Dendritic cell treated with granulocyte-macrophage colony-stimulating factor and Interleukin-4, amounts not matched to agents 40 ng/mL and 50 ng/mL, for 4 days (primary cell): ENCODE measurements at regions not wholly inside any gene's neighbourhood (a gene's known extent, or its start where the extent isn't known, plus 50 kb on each side); places are given as distances from the start of the nearest gene placed in this dataset.

ENCODE experiments used
- H3K27ac Mint-ChIP-seq: one replicate; pipeline ENCODE4 v1.8.0; 2022; ENCODE audit warnings: mild to moderate bottlenecking, mixed read lengths
- H3K27me3 Mint-ChIP-seq: one replicate; pipeline ENCODE4 v1.8.0; 2022; ENCODE audit warnings: mild to moderate bottlenecking, mixed read lengths
- H3K36me3 Mint-ChIP-seq: one replicate; pipeline ENCODE4 v1.8.0; 2022; ENCODE audit warnings: low read depth, mixed read lengths
- H3K4me1 Mint-ChIP-seq: one replicate; pipeline ENCODE4 v1.8.0; 2022; ENCODE audit warnings: low read depth, mixed read lengths
- H3K4me3 Mint-ChIP-seq: one replicate; pipeline ENCODE4 v1.8.0; 2022; ENCODE audit warnings: mild to moderate bottlenecking, moderate library complexity, mixed read lengths
- H3K9me3 Mint-ChIP-seq: one replicate; pipeline ENCODE4 v1.8.0; 2022; ENCODE audit warnings: mixed read lengths
- intact Hi-C: fragments of 100-400 bp; cut with micrococcal nuclease; formaldehyde crosslinking; loops from one replicate; pipeline ENCODE4 v1.15.0; 2022

GRCh38 chr7:17234030-17234397 is 64.4 kb upstream of the AHR start:
- Mint-ChIP-seq H3K4me3 (peak overlapping the region; percentile 57), H3K27me3 (no peaks in the 10 kb centered on the region), H3K27ac (peak overlapping the region; percentile 96), H3K9me3 (peaks cover 20% of the 10 kb centered on the region), H3K36me3 (no peaks in the 10 kb centered on the region), H3K4me1 (peaks cover 53% of the 10 kb centered on the region)
- intact Hi-C loops, result loop anchor here (2.0 to 10.0 kb wide), 4 partner anchors 49 to 252 kb away; partner anchors contain the start of gene AHR

GRCh38 chr7:17234398-17235031 is 63.9 kb upstream of the AHR start:
- intact Hi-C loops, result loop anchor here (2.0 to 10.0 kb wide), 4 partner anchors 50 to 252 kb away; partner anchors contain the start of gene AHR
- Mint-ChIP-seq H3K27ac (peak overlapping the region; percentile 96), H3K9me3 (peaks cover 19% of the 10 kb centered on the region), H3K36me3 (no peaks in the 10 kb centered on the region), H3K4me1 (peaks cover 53% of the 10 kb centered on the region), H3K27me3 (no peaks in the 10 kb centered on the region), H3K4me3 (peak overlapping the region; percentile 57)

GRCh38 chr7:17236171-17236570 is 62.3 kb upstream of the AHR start:
- H3K9me3 Mint-ChIP-seq, result peaks cover 12% of the 10 kb centered on the region
- no peak overlapping the region for H3K4me3 Mint-ChIP-seq
- no peaks in the 10 kb centered on the region for H3K36me3 Mint-ChIP-seq
- peaks cover 47% of the 10 kb centered on the region for H3K4me1 Mint-ChIP-seq
- H3K27ac Mint-ChIP-seq, result peak overlapping the region; percentile 53
- intact Hi-C loops, result loop anchor here (10.0 kb wide), 1 partner anchor 51 kb away; no protein-coding TSS in a partner anchor
- no peaks in the 10 kb centered on the region for H3K27me3 Mint-ChIP-seq

- intact Hi-C loops, result loop anchor here (10.0 kb wide), 1 partner anchor 52 kb away; no protein-coding TSS in a partner anchor
- Mint-ChIP-seq H3K36me3 (no peaks in the 10 kb centered on the region), H3K27me3 (no peaks in the 10 kb centered on the region), H3K4me1 (peaks cover 47% of the 10 kb centered on the region), H3K27ac (peak overlapping the region; percentile 53), H3K4me3 (no peak overlapping the region), H3K9me3 (peaks cover 12% of the 10 kb centered on the region)
Measured at GRCh38 chr7:17236603-17237002, 61.8 kb upstream of the AHR start.

- Mint-ChIP-seq H3K27ac (no peak overlapping the region), H3K4me1 (peaks cover 32% of the 10 kb centered on the region), H3K4me3 (no peak overlapping the region), H3K36me3 (no peaks in the 10 kb centered on the region), H3K27me3 (no peaks in the 10 kb centered on the region), H3K9me3 (peaks cover 12% of the 10 kb centered on the region)
- intact Hi-C loops, result loop anchor here (10.0 kb wide), 1 partner anchor 54 kb away; no protein-coding TSS in a partner anchor
Measured at GRCh38 chr7:17239046-17239445, 59.4 kb upstream of the AHR start.

- no peak overlapping the region for H3K27ac Mint-ChIP-seq
- no peaks in the 10 kb centered on the region for H3K36me3 Mint-ChIP-seq
- peaks cover 25% of the 10 kb centered on the region for H3K4me1 Mint-ChIP-seq
- peaks cover 12% of the 10 kb centered on the region for H3K9me3 Mint-ChIP-seq
- H3K27me3 Mint-ChIP-seq, result no peaks in the 10 kb centered on the region
- no peak overlapping the region for H3K4me3 Mint-ChIP-seq
- intact Hi-C loops, result loop anchor here (10.0 kb wide), 1 partner anchor 55 kb away; no protein-coding TSS in a partner anchor
Measured at GRCh38 chr7:17239683-17240521, 58.5 kb upstream of the AHR start.

GRCh38 chr7:17242504-17242903 is 55.9 kb upstream of the AHR start:
- no peak overlapping the region for H3K27ac Mint-ChIP-seq
- no peaks in the 10 kb centered on the region for H3K36me3 Mint-ChIP-seq
- no peak overlapping the region for H3K4me3 Mint-ChIP-seq
- intact Hi-C loops, result no loop called here
- no peaks in the 10 kb centered on the region for H3K27me3 Mint-ChIP-seq
- peaks cover 2% of the 10 kb centered on the region for H3K4me1 Mint-ChIP-seq
- H3K9me3 Mint-ChIP-seq, result peaks cover 6% of the 10 kb centered on the region

GRCh38 chr7:17244786-17245185 is 53.7 kb upstream of the AHR start:
- Mint-ChIP-seq H3K27me3 (no peaks in the 10 kb centered on the region), H3K27ac (no peak overlapping the region), H3K4me1 (no peaks in the 10 kb centered on the region), H3K9me3 (no peaks in the 10 kb centered on the region), H3K36me3 (no peaks in the 10 kb centered on the region), H3K4me3 (no peak overlapping the region)
- intact Hi-C loops, result no loop called here

- Mint-ChIP-seq H3K9me3 (no peaks in the 10 kb centered on the region), H3K27me3 (no peaks in the 10 kb centered on the region), H3K36me3 (no peaks in the 10 kb centered on the region), H3K4me1 (no peaks in the 10 kb centered on the region), H3K4me3 (no peak overlapping the region), H3K27ac (no peak overlapping the region)
- intact Hi-C loops, result no loop called here
Measured at GRCh38 chr7:17247357-17247756, 51.1 kb upstream of the AHR start.

GRCh38 chr7:17248527-17248926 is 49.9 kb upstream of the AHR start:
- H3K27me3 Mint-ChIP-seq, result no peaks in the 10 kb centered on the region

More at GRCh38 chr7:17248527-17248926, 49.9 kb upstream of the AHR start:
- Mint-ChIP-seq H3K9me3 (no peaks in the 10 kb centered on the region), H3K27ac (no peak overlapping the region), H3K4me3 (no peak overlapping the region), H3K36me3 (no peaks in the 10 kb centered on the region), H3K4me1 (no peaks in the 10 kb centered on the region)
- intact Hi-C loops, result no loop called here
